Mucosa of descending colon (tissue), 3 donors: ENCODE measurements at regions not wholly inside any gene's neighbourhood (a gene's known extent, or its start where the extent isn't known, plus 50 kb on each side); places are given as distances from the start of the nearest gene placed in this dataset.

ENCODE experiments used
- ATAC-seq: fragments of 200-7000 bp; cut with Tn5 transposase; one replicate; pipeline ENCODE4 v1.9.1; 2020; ENCODE audit warnings: mild to moderate bottlenecking, moderate library complexity
- DNase-seq, 3 donors: peaks; one replicate each; pipeline ENCODE4 v3.0.0-alpha.2; 2020
- H3K36me3 ChIP-seq: fragments of 200-600 bp; one replicate; pipeline ENCODE4 v1.8.0; 2021; ENCODE audit warnings: low read depth, mild to moderate bottlenecking
- H3K4me1 ChIP-seq: fragments of 200-600 bp; one replicate; pipeline ENCODE4 v1.8.0; 2021; ENCODE audit warnings: low read depth, mild to moderate bottlenecking
- H3K4me3 ChIP-seq: fragments of 200-600 bp; one replicate; pipeline ENCODE4 v1.8.0; 2021; ENCODE audit warnings: mild to moderate bottlenecking
- H3K9me3 ChIP-seq: fragments of 200-600 bp; one replicate; pipeline ENCODE4 v1.8.0; 2021; ENCODE audit warnings: mild to moderate bottlenecking
- CTCF ChIP-seq: fragments of 200-600 bp; IDR thresholded peaks from one replicate; pipeline ENCODE4 v1.8.0; 2022; ENCODE audit warnings: antibody characterized with exemption, mild to moderate bottlenecking
- intact Hi-C, 2 donors: fragments of 100-400 bp; cut with DNase I in 1 of 2; cut with micrococcal nuclease in 1 of 2; formaldehyde crosslinking; loops; one replicate each; pipeline versions ENCODE4 v1.11.0 to v1.11.1; 2022; cut with DNase I, micrococcal nuclease
- donor health status: DM: no; HTN: no; CAD: no; lungs with moderate emphysema.
- donor health status: DM: no; HTN: no; CAD: no.
- donor health status: DM: no; HTN: yes; CAD: no.

GRCh38 chr2:6337472-6337820, 528.3 kb downstream of the CMPK2 start:
- no peak for DNase-seq
- TF ChIP-seq CTCF, result no peak
- H3K36me3 ChIP-seq, result no peaks in the 10 kb centered on the region
- no peak for ATAC-seq
- no peak overlapping the region for H3K4me3 ChIP-seq
- intact Hi-C loops, result no loop called here
- H3K4me1 ChIP-seq, result no peaks in the 10 kb centered on the region
- H3K9me3 ChIP-seq, result no peaks in the 10 kb centered on the region

GRCh38 chr2:6341588-6342129, 524.0 kb downstream of the CMPK2 start:
- DNase-seq (no peak), ATAC-seq (no peak)
- no peaks in the 10 kb centered on the region for H3K36me3 ChIP-seq
- H3K4me3 ChIP-seq, result no peak overlapping the region
- intact Hi-C loops, result no loop called here
- H3K9me3 ChIP-seq, result no peaks in the 10 kb centered on the region
- no peak for TF ChIP-seq CTCF
- no peaks in the 10 kb centered on the region for H3K4me1 ChIP-seq

- intact Hi-C loops, result no loop called here
- Histone ChIP-seq H3K4me1 (no peaks in the 10 kb centered on the region), H3K4me3 (no peak overlapping the region), H3K9me3 (no peaks in the 10 kb centered on the region), H3K36me3 (no peaks in the 10 kb centered on the region)
- no peak for DNase-seq
- no peak for TF ChIP-seq CTCF
- ATAC-seq, result no peak
Measured at GRCh38 chr2:6342273-6342920, 523.3 kb downstream of the CMPK2 start.

DNA sequence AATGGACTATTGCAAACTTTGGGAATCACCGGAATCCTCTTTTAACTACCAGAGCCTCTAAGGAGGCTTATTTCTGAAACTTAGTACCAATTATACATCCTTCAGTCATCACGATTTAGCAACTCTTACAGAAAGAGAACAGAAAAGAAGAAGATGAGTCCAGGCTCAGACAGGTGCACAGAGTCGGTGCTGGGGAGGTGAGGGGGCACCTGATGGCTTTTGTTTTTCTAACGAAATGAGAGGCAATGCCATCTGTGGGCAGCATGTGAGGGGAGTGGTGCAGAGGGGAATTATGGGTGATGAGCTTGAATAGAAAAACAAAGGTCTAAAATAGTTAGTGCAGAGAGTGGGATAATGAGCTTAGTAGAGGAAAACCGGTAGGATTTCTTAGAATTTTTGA, 522.6 kb downstream of the CMPK2 start:
- intact Hi-C loops, result no loop called here

GRCh38 chr2:6352247-6352646, 513.5 kb downstream of the CMPK2 start:
- H3K9me3 ChIP-seq, result no peaks in the 10 kb centered on the region

More for the DNA sequence above, 522.6 kb downstream of the CMPK2 start:
- Histone ChIP-seq H3K4me1 (no peaks in the 10 kb centered on the region), H3K36me3 (no peaks in the 10 kb centered on the region), H3K9me3 (no peaks in the 10 kb centered on the region), H3K4me3 (no peak overlapping the region)
- ATAC-seq (no peak), DNase-seq (no peak)
- no peak for TF ChIP-seq CTCF

More at GRCh38 chr2:6352247-6352646, 513.5 kb downstream of the CMPK2 start:
- TF ChIP-seq CTCF, result no peak
- H3K4me3 ChIP-seq, result no peak overlapping the region
- H3K4me1 ChIP-seq, result no peaks in the 10 kb centered on the region
- intact Hi-C loops, result loop anchor here in 1 of 2 donors (5.0 kb wide), 1 partner anchor 175 kb away; no protein-coding TSS in a partner anchor
- H3K36me3 ChIP-seq, result no peaks in the 10 kb centered on the region
- ATAC-seq, result no peak
- DNase-seq, result no peak
